ENCODE measurements at regions not wholly inside any gene's neighbourhood (a gene's known extent, or its start where the extent isn't known, plus 50 kb on each side); places are given as distances from the start of the nearest gene placed in this dataset.

- TF ChIP-seq CTCF (conservative IDR thresholded peaks at IDR 0.05; ENCODE audit: low read depth, low read length) (no peak), RAD21 (IDR thresholded peaks at IDR 0.05; ENCODE audit: low read length) (no peak), POLR2A (IDR thresholded peaks at IDR 0.05; ENCODE audit: low read depth, low read length) (no peak)
Measured at GRCh38 chr16:66296591-66296990, 69.9 kb upstream of the CDH5 start.
